Fibroblast of lung (primary cell): ENCODE measurements at regions not wholly inside any gene's neighbourhood (a gene's known extent, or its start where the extent isn't known, plus 50 kb on each side); places are given as distances from the start of the nearest gene placed in this dataset.

Experiments
- EZH2 ChIP-seq: IDR thresholded peaks from 2 replicates; pipeline ENCODE4 v1.5.1; 2012; ENCODE audit warnings: low read length, control low read depth, mild to moderate bottlenecking; ENCODE audit errors: missing control alignments
- TF ChIP-seq, protein P1 (sequence below), 2 donors: IDR thresholded peaks in 1 of 2; conservative IDR thresholded peaks in 1 of 2; 1 replicate in 1 of 2; 2 replicates in 1 of 2; pipeline ENCODE4 v1.5.1; 2011 to 2012; ENCODE audit warnings: low read length in 2 of 2, control low read depth in 1 of 2, inconsistent platforms in 1 of 2, low read depth in 1 of 2, mild to moderate bottlenecking in 1 of 2

DNA sequence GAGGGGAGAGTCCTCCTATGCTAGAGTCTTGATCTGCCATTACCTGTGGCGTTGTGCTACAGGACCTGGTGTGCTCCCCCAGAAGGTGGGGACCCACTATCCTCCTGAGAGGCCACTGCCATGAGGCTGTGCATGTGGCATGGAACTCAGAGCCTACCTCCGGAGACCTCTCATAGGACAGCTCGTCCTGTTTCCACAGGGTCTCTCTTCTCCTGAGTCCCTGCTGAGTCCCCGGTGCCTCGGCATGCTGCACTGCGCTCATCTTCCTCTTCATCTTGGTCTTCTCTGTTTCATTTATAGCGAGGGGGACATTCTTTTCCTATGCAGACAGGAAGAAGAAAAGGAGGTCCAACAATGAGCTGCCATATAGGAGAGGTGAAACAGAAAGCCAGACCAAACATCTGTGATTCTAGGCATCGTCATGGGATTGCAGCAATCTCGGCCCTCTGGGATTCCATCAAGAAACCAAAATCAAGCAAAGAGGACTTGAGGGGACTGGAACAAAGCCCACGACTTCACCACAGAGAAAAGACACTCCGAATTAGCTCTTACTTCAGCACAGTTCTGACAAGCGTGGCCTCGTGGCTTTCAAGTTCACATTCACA is 83.7 kb downstream of the KCNF1 start:
- TF ChIP-seq, protein P1, sequence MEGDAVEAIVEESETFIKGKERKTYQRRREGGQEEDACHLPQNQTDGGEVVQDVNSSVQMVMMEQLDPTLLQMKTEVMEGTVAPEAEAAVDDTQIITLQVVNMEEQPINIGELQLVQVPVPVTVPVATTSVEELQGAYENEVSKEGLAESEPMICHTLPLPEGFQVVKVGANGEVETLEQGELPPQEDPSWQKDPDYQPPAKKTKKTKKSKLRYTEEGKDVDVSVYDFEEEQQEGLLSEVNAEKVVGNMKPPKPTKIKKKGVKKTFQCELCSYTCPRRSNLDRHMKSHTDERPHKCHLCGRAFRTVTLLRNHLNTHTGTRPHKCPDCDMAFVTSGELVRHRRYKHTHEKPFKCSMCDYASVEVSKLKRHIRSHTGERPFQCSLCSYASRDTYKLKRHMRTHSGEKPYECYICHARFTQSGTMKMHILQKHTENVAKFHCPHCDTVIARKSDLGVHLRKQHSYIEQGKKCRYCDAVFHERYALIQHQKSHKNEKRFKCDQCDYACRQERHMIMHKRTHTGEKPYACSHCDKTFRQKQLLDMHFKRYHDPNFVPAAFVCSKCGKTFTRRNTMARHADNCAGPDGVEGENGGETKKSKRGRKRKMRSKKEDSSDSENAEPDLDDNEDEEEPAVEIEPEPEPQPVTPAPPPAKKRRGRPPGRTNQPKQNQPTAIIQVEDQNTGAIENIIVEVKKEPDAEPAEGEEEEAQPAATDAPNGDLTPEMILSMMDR (conservative IDR thresholded peaks at IDR 0.05 in 1 of 2, IDR thresholded peaks at IDR 0.05 in 1 of 2; ENCODE audit: low read depth in 1 of 2, low read length in 2 of 2): no peak
- no peak for TF ChIP-seq EZH2
